ENCODE measurements at regions not wholly inside any gene's neighbourhood (a gene's known extent, or its start where the extent isn't known, plus 50 kb on each side); places are given as distances from the start of the nearest gene placed in this dataset.

GRCh38 chr11:35083431-35084238 lies 55.3 kb upstream of the CD44 start:
- Histone ChIP-seq H3K27ac (ENCODE audit: low read depth in 1 of 2, low read length in 1 of 2) (peak overlapping the region in 1 of 2 donors; percentile 30), H3K4me1 (ENCODE audit: control insufficient read depth in 5 of 5, insufficient read depth in 5 of 5, low read length in 5 of 5) (peaks cover 0 to 33% (median 18%) of the 10 kb centered on the region in 5 donors), H3K9ac (ENCODE audit: insufficient read depth in 1 of 2, low read length in 2 of 2) (no peak overlapping the region), H3K9me3 (ENCODE audit: control insufficient read depth in 4 of 4, insufficient read depth in 3 of 4, low read length in 3 of 4) (peaks cover 0 to 1% (median 0%) of the 10 kb centered on the region in 4 donors), H3K27me3 (ENCODE audit: control insufficient read depth in 3 of 3, insufficient read depth in 3 of 3, low read length in 2 of 3) (no peaks in the 10 kb centered on the region), H3K36me3 (ENCODE audit: control insufficient read depth in 4 of 4, insufficient read depth in 4 of 4, low read length in 4 of 4) (no peaks in the 10 kb centered on the region), H3K4me3 (no peak overlapping the region)
- peak; percentile 82 to 90 (median 88) for DNase-seq
- ATAC-seq (ENCODE audit: insufficient read depth, low FRiP score): peak; percentile 48
- 25 to 33% methylated on average over 11 of the region's 11 CpGs for WGBS, 2 donors
- no peak for TF ChIP-seq CTCF (IDR thresholded peaks at IDR 0.05; ENCODE audit: control extremely low read depth, extremely low read depth)

GRCh38 chr11:35084817-35085440 lies 54.0 kb upstream of the CD44 start:
- DNase-seq (no peak), ATAC-seq (ENCODE audit: insufficient read depth, low FRiP score) (no peak)
- peaks cover 0 to 33% (median 18%) of the 10 kb centered on the region in 5 donors for H3K4me1 ChIP-seq (ENCODE audit: control insufficient read depth in 5 of 5, insufficient read depth in 5 of 5, low read length in 5 of 5)
- no peak for TF ChIP-seq CTCF (IDR thresholded peaks at IDR 0.05; ENCODE audit: control extremely low read depth, extremely low read depth)
- H3K9me3 ChIP-seq (ENCODE audit: control insufficient read depth in 4 of 4, insufficient read depth in 3 of 4, low read length in 3 of 4): no peaks in the 10 kb centered on the region
- WGBS, 2 donors: 86 to 96% methylated on average over 3 of the region's 3 CpGs
- peak overlapping the region in 1 of 2 donors; percentile 23 for H3K27ac ChIP-seq (ENCODE audit: low read depth in 1 of 2, low read length in 1 of 2)
- H3K27me3 ChIP-seq (ENCODE audit: control insufficient read depth in 3 of 3, insufficient read depth in 3 of 3, low read length in 2 of 3): no peaks in the 10 kb centered on the region
- H3K9ac ChIP-seq (ENCODE audit: insufficient read depth in 1 of 2, low read length in 2 of 2): no peak overlapping the region
- no peaks in the 10 kb centered on the region for H3K36me3 ChIP-seq (ENCODE audit: control insufficient read depth in 4 of 4, insufficient read depth in 4 of 4, low read length in 4 of 4)
- no peak overlapping the region for H3K4me3 ChIP-seq

- Histone ChIP-seq H3K27me3 (ENCODE audit: control insufficient read depth in 3 of 3, insufficient read depth in 3 of 3, low read length in 2 of 3) (no peaks in the 10 kb centered on the region), H3K27ac (ENCODE audit: low read depth in 1 of 2, low read length in 1 of 2) (no peak overlapping the region), H3K4me3 (no peak overlapping the region), H3K4me1 (ENCODE audit: control insufficient read depth in 5 of 5, insufficient read depth in 5 of 5, low read length in 5 of 5) (peaks cover 0 to 33% (median 18%) of the 10 kb centered on the region in 5 donors), H3K36me3 (ENCODE audit: control insufficient read depth in 4 of 4, insufficient read depth in 4 of 4, low read length in 4 of 4) (no peaks in the 10 kb centered on the region), H3K9me3 (ENCODE audit: control insufficient read depth in 4 of 4, insufficient read depth in 3 of 4, low read length in 3 of 4) (no peaks in the 10 kb centered on the region), H3K9ac (ENCODE audit: insufficient read depth in 1 of 2, low read length in 2 of 2) (no peak overlapping the region)
- no peak for TF ChIP-seq CTCF (IDR thresholded peaks at IDR 0.05; ENCODE audit: control extremely low read depth, extremely low read depth)
- ATAC-seq (ENCODE audit: insufficient read depth, low FRiP score) (no peak), DNase-seq (peak in 2 of 3 donors; percentile 42 to 47)
- 86 to 89% methylated on average over 4 of the region's 4 CpGs for WGBS, 2 donors
Measured at GRCh38 chr11:35085531-35086165, 53.3 kb upstream of the CD44 start.

Measured in lung (tissue), 11 donors.